ENCODE measurements at regions not wholly inside any gene's neighbourhood (a gene's known extent, or its start where the extent isn't known, plus 50 kb on each side); places are given as distances from the start of the nearest gene placed in this dataset.

DNA sequence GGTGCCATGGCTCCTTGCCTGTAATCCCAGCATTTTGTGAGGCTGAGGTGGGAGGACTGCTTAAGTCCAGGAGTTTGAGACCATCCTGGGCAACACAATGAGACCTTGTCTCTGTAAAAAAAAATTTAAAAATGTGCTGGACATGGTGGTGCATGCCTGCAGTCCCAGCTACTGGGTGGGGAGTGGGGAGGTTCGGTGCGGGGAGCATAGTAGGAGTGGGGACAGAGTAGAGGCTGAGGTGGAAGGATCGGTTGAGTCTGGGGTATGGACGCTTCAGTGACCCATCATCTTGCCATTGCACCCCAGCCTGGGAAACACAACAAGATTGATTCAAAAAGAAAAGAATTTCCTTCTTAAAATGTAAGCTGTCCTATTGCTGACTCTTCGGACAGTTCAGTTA, 1490.0 kb upstream of the GBE1 start:
- in situ Hi-C loops (cut with HindIII; ENCODE audit: low sequenced_read_pairs): no loop called here
- no peak overlapping the region for H3K4me3 ChIP-seq (ENCODE audit: low read depth, low read length)
- DNase-seq (ENCODE audit: low read depth): no peak
- TF ChIP-seq, protein P1, sequence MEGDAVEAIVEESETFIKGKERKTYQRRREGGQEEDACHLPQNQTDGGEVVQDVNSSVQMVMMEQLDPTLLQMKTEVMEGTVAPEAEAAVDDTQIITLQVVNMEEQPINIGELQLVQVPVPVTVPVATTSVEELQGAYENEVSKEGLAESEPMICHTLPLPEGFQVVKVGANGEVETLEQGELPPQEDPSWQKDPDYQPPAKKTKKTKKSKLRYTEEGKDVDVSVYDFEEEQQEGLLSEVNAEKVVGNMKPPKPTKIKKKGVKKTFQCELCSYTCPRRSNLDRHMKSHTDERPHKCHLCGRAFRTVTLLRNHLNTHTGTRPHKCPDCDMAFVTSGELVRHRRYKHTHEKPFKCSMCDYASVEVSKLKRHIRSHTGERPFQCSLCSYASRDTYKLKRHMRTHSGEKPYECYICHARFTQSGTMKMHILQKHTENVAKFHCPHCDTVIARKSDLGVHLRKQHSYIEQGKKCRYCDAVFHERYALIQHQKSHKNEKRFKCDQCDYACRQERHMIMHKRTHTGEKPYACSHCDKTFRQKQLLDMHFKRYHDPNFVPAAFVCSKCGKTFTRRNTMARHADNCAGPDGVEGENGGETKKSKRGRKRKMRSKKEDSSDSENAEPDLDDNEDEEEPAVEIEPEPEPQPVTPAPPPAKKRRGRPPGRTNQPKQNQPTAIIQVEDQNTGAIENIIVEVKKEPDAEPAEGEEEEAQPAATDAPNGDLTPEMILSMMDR (IDR thresholded peaks at IDR 0.05; ENCODE audit: low read depth, low read length, missing control alignments): no peak

GRCh38 chr3:83250613-83251012, 1489.2 kb upstream of the GBE1 start:
- no peak overlapping the region for H3K4me3 ChIP-seq (ENCODE audit: low read depth, low read length)
- in situ Hi-C loops (cut with HindIII; ENCODE audit: low sequenced_read_pairs): no loop called here
- TF ChIP-seq, protein P1 (IDR thresholded peaks at IDR 0.05; ENCODE audit: low read depth, low read length, missing control alignments): no peak
- DNase-seq (ENCODE audit: low read depth): no peak

GRCh38 chr3:83248454-83248853, 1487.0 kb upstream of the GBE1 start:
- in situ Hi-C loops (cut with HindIII; ENCODE audit: low sequenced_read_pairs): no loop called here
- no peak for DNase-seq (ENCODE audit: low read depth)
- TF ChIP-seq, protein P1 (IDR thresholded peaks at IDR 0.05; ENCODE audit: low read depth, low read length, missing control alignments): no peak
- H3K4me3 ChIP-seq (ENCODE audit: low read depth, low read length): no peak overlapping the region

GRCh38 chr3:83235180-83235814, 1473.9 kb upstream of the GBE1 start:
- TF ChIP-seq, protein P1 (IDR thresholded peaks at IDR 0.05; ENCODE audit: low read depth, low read length, missing control alignments): no peak
- in situ Hi-C loops (cut with HindIII; ENCODE audit: low sequenced_read_pairs): no loop called here
- no peak for DNase-seq (ENCODE audit: low read depth)
- H3K4me3 ChIP-seq (ENCODE audit: low read depth, low read length): no peak overlapping the region

DNA sequence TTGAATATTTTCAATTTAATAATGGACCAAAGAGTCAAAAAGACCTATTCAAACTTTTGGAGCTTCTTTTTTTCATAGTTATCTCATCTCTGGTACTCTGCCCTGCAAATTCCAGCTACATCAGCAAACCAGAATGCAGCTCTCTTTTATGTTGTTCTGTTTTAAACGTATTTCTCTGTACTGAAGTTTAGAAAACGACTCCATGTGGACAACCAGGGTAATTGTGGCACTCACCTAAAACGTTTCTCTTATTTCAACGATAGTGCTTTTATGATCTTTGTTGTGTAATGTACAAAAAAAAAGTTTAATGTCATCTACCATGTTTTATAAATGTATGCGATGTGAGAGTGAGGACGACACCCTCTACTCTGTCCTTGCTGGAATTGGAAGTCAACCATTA, 1472.3 kb upstream of the GBE1 start:
- no peak overlapping the region for H3K4me3 ChIP-seq (ENCODE audit: low read depth, low read length)
- in situ Hi-C loops (cut with HindIII; ENCODE audit: low sequenced_read_pairs): no loop called here
- TF ChIP-seq, protein P1 (IDR thresholded peaks at IDR 0.05; ENCODE audit: low read depth, low read length, missing control alignments): no peak
- DNase-seq (ENCODE audit: low read depth): no peak

DNA sequence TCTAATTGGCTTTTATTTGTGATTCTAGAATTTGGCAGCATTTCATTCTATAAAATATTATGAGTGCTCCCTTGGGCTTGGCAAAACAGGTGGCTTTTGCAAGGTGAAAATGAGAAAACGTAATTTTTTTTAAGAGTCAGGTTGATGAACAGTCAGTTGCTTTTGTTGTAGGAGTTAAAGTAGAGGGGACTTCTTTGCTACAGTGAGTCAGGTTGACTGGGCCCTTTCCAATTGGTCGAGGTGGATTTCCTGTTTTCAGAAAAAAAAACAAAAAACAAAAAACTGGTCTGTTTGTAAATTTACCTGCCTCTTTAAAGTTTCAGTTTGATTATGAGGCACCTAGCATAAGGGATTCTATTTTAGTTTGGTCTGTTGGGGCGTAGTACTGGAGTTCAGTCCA, 1469.4 kb upstream of the GBE1 start:
- no peak overlapping the region for H3K4me3 ChIP-seq (ENCODE audit: low read depth, low read length)
- in situ Hi-C loops (cut with HindIII; ENCODE audit: low sequenced_read_pairs): no loop called here
- TF ChIP-seq, protein P1 (IDR thresholded peaks at IDR 0.05; ENCODE audit: low read depth, low read length, missing control alignments): no peak
- DNase-seq (ENCODE audit: low read depth): no peak
